ENCODE measurements at regions not wholly inside any gene's neighbourhood (a gene's known extent, or its start where the extent isn't known, plus 50 kb on each side); places are given as distances from the start of the nearest gene placed in this dataset.

DNA sequence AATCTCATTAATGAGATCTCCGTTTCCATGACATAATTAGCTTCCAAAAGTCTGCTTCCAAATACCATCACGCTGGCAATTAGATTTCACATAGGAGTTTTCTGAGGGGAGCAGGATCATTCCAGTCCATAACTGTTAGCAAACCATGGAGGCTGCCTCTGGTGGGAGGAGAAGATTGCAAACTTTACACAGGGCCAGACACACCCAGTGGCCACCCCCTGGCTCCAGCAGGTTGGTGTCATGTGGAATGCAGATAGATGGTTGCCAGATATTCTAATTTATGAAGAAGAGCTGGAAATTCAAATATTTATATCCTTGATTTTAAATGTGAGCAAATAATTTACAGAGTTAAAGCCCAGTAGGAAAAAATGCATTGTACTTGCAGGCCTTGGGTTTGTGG, 164.2 kb downstream of the ICE1 start:
- TF ChIP-seq, protein P1, sequence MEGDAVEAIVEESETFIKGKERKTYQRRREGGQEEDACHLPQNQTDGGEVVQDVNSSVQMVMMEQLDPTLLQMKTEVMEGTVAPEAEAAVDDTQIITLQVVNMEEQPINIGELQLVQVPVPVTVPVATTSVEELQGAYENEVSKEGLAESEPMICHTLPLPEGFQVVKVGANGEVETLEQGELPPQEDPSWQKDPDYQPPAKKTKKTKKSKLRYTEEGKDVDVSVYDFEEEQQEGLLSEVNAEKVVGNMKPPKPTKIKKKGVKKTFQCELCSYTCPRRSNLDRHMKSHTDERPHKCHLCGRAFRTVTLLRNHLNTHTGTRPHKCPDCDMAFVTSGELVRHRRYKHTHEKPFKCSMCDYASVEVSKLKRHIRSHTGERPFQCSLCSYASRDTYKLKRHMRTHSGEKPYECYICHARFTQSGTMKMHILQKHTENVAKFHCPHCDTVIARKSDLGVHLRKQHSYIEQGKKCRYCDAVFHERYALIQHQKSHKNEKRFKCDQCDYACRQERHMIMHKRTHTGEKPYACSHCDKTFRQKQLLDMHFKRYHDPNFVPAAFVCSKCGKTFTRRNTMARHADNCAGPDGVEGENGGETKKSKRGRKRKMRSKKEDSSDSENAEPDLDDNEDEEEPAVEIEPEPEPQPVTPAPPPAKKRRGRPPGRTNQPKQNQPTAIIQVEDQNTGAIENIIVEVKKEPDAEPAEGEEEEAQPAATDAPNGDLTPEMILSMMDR (IDR thresholded peaks at IDR 0.05) = no peak
- TF ChIP-seq POLR2AphosphoS5 (IDR thresholded peaks at IDR 0.05) (no peak), POLR2A (IDR thresholded peaks at IDR 0.05) (no peak), EP300 (IDR thresholded peaks at IDR 0.05) (no peak)

Measured in sigmoid colon (tissue), 4 donors.